HG02981 (cell line): ENCODE measurements at regions not wholly inside any gene's neighbourhood (a gene's known extent, or its start where the extent isn't known, plus 50 kb on each side); places are given as distances from the start of the nearest gene placed in this dataset.
"Not testable (repeated sequence)": the region's sequence is repeated elsewhere in the genome, so short reads cannot be mapped to it uniquely, and the experiment has no call there.

Experiments
- ATAC-seq: cut with Tn5 transposase; IDR thresholded peaks from one replicate; pipeline ENCODE4 v1.9.1; 2021; ENCODE audit warnings: mild to moderate bottlenecking, moderate library complexity; ENCODE audit not compliant: unreplicated experiment

DNA sequence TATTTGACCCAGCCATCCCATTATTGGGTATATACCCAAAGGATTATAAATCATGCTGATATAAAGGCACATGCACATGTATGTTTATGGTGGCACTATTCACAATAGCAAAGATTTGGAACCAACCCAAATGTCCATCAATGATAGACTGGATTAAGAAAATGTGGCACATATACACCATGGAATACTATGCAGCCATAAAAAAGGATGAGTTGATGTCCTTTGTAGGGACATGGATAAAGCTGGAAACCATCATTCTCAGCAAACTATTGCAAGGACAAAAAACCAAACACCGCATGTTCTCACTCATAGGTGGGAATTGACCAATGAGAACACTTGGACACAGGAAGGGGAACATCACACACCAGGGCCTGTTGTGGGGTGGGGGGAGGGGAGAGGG is 147.3 kb upstream of the STK26 start:
- not testable (repeated sequence) for ATAC-seq

DNA sequence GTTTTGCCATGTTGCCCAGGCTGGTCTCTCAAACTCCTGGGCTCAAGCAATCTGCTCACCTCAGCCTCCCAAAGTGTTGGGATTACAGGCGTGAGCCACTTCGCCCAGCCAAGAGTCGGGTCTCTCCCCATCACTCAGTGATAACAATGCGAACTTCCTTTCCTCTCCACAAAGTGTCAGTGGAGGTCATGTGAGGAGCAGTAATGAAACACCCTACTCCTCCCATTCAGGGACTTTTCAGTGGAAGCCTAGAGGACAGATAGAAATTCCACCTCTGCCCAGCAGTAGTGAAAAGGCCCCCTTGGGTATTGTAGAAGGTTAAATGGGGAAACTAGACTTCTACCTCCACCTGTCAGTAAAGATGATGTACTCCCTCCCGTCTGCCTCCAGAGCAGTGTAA is 141.9 kb upstream of the STK26 start:
- ATAC-seq: no peak

GRCh38 chrX:131885042-131885441 is 138.1 kb upstream of the STK26 start:
- not testable (repeated sequence) for ATAC-seq

GRCh38 chrX:131893857-131894256 is 129.2 kb upstream of the STK26 start:
- not testable (repeated sequence) for ATAC-seq

DNA sequence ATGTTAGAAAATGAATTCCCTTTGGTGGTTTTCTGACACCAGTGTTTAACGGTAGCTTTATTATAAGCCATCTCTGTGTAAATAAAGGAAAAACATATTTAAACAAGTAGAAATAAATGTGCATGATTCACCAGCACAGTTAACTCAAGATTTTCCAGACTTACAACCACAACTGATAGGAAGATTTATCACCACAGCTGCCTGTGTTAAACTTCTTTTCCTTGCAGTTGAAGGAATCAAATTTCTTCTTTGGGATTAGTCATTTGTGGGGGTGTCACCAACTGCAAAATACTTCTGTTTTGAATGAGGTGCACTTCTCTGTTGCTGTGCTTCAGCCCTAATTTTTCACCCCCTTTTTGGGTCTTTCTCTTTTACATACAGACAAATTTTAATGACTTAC is 128.1 kb upstream of the STK26 start:
- ATAC-seq: no peak

DNA sequence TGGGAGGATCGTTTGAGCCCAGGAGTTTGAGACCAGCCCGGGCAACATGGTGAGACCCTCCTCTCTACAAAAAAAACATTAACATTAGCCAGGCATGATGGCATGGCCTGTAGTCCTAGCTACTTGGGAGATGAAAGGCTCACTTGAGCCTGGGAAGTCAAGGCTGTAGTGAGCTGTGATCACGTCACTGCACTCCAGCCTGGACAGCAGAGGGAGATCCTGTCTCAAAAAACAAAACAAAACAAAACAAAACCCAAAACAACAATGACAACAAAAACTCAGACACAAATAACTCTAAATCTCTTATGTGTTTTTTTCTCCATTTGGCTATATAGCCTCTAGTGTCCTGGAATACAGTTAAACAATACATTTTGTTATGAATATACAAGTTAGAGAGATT is 127.3 kb upstream of the STK26 start:
- no peak for ATAC-seq

DNA sequence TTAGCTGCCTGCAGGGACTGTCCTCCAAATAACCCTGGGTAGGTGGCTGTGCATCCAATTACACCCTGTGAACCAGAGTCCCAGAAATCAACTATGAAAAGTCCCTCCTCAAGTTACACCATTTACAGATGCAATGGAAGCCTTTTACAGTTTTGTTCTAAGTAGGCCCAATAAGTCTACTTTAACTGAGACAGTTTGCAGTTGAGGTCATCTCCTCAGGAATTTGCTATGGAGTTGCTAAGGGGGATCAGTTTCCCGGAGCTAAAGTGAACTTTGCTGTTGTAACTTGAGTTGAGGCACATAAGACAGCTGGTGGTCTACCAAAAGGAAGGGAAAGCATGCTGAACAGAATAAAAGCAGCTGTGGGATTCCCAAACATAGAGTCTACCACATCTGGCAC is 121.6 kb upstream of the STK26 start:
- no peak for ATAC-seq

GRCh38 chrX:131907488-131908314 is 115.4 kb upstream of the STK26 start:
- ATAC-seq: no peak

GRCh38 chrX:131910586-131910985 is 112.5 kb upstream of the STK26 start:
- ATAC-seq: no peak

DNA sequence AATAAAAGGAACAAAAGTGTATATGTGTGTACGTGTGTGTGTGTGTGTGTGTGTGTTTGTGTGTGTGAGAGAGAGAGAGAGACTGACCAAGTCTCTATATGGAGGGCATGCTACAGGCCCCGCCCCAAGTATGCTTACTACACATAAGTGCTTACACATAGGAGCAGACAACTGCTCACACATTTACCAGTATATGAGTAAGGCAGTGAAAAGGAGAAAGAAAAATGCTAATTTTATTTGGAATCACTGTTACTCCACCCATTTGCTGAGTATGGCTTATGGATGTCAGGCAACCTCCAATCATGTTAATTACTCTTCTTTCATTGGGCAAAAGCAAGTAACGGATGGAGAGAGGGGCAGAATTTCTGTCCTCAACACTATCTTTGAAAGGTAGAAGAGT is 107.6 kb upstream of the STK26 start:
- no peak for ATAC-seq

DNA sequence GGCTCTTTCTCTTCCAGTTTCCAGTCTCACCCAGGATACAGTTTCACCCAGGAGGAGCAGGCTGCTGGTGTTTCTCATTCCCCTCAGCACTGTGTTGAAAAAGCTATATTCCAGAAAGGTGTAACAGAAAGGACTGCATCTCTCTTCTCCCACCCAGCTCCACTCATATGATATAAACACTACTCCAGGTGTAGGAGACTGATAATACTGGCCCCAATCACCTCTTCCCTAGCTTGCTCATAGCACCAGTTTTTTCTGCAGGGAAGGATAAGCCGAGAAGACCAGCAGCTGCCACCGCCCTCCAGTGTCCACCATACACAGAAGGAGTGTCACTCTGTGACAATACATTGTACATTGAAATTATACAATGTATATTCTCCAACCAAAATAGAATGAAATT is 105.5 kb upstream of the STK26 start:
- no peak for ATAC-seq

- ATAC-seq: no peak
These were observed 104.3 kb upstream of the STK26 start for GRCh38 chrX:131918839-131919238.

GRCh38 chrX:131923614-131924250 is 99.4 kb upstream of the STK26 start:
- no peak for ATAC-seq

GRCh38 chrX:131938749-131939148 is 84.4 kb upstream of the STK26 start:
- ATAC-seq: no peak

GRCh38 chrX:131942034-131942433 is 81.1 kb upstream of the STK26 start:
- no peak for ATAC-seq

- no peak for ATAC-seq
These were observed 77.9 kb upstream of the STK26 start for GRCh38 chrX:131944936-131945902.

DNA sequence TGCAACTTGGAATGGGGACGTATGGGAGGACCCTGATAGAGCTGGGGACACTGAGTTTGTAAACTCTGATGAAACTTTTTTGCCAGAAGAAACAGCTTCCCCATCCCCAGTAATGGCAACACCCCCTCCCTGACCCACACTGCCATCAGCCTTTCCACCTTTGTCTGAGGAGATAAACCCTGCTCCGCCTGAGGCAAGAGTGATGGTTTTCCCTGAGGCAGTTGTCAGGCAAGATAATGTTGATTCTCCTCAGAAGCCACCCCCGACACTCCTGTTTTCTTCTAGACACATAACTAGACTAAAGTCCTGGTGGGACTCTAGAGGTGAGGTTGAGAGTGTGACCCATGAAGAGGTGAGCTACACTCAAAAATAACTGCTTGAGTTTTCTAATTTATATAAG is 71.9 kb upstream of the STK26 start:
- ATAC-seq: no peak

GRCh38 chrX:131955099-131955777 is 67.9 kb upstream of the STK26 start:
- ATAC-seq: no peak

- no peak for ATAC-seq
These were observed 64.4 kb upstream of the STK26 start for GRCh38 chrX:131958724-131959123.

- no peak for ATAC-seq
These were observed 52.8 kb upstream of the STK26 start for GRCh38 chrX:131970347-131970746.
